Skin of body (tissue), 1 donor: ENCODE measurements at regions not wholly inside any gene's neighbourhood (a gene's known extent, or its start where the extent isn't known, plus 50 kb on each side); places are given as distances from the start of the nearest gene placed in this dataset.

Source experiments
- DNase-seq: peaks from one replicate; lab custom pipeline; 2025; lab: John Stamatoyannopoulos, UW

- DNase-seq: no peak
Observed at GRCh38 chr12:124415064-124415463, 120.2 kb downstream of the RFLNA start.

- no peak for DNase-seq
Observed at GRCh38 chr12:124413915-124414314, 119.0 kb downstream of the RFLNA start.

- no peak for DNase-seq
Observed at GRCh38 chr12:124413401-124413800, 118.5 kb downstream of the RFLNA start.

- DNase-seq: no peak
Observed at GRCh38 chr12:124412646-124413015, 117.7 kb downstream of the RFLNA start.

GRCh38 chr12:124411953-124412645 is 117.2 kb downstream of the RFLNA start:
- DNase-seq: no peak

- no peak for DNase-seq
Observed at GRCh38 chr12:124411281-124411878, 116.5 kb downstream of the RFLNA start.

GRCh38 chr12:124410354-124411175 is 115.7 kb downstream of the RFLNA start:
- DNase-seq: no peak

- no peak for DNase-seq
Observed at GRCh38 chr12:124408822-124409517, 114.1 kb downstream of the RFLNA start.

GRCh38 chr12:124407074-124407473 is 112.2 kb downstream of the RFLNA start:
- DNase-seq: no peak

- no peak for DNase-seq
Observed at GRCh38 chr12:124406043-124406442, 111.2 kb downstream of the RFLNA start.

GRCh38 chr12:124405592-124405991 is 110.7 kb downstream of the RFLNA start:
- DNase-seq: no peak

- no peak for DNase-seq
Observed at GRCh38 chr12:124405151-124405550, 110.3 kb downstream of the RFLNA start.

- no peak for DNase-seq
Observed at GRCh38 chr12:124404162-124404784, 109.4 kb downstream of the RFLNA start.

GRCh38 chr12:124403273-124403672 is 108.4 kb downstream of the RFLNA start:
- DNase-seq: no peak

- no peak for DNase-seq
Observed at GRCh38 chr12:124402248-124403066, 107.6 kb downstream of the RFLNA start.

- DNase-seq: no peak
Observed at GRCh38 chr12:124401704-124402221, 106.9 kb downstream of the RFLNA start.

- DNase-seq: no peak
Observed at GRCh38 chr12:124400124-124400523, 105.2 kb downstream of the RFLNA start.

GRCh38 chr12:124399622-124400021 is 104.7 kb downstream of the RFLNA start:
- DNase-seq: no peak

- DNase-seq: no peak
Observed at GRCh38 chr12:124398578-124399227, 103.8 kb downstream of the RFLNA start.
